ENCODE measurements at regions not wholly inside any gene's neighbourhood (a gene's known extent, or its start where the extent isn't known, plus 50 kb on each side); places are given as distances from the start of the nearest gene placed in this dataset.
"Not testable (repeated sequence)": the region's sequence is repeated elsewhere in the genome, so short reads cannot be mapped to it uniquely, and the experiment has no call there.

GRCh38 chr15:24318981-24319380, 356.6 kb upstream of the NPAP1 start:
- no peaks in the 10 kb centered on the region for H3K4me1 ChIP-seq
- no peaks in the 10 kb centered on the region for H3K9me3 ChIP-seq
- H3K27ac ChIP-seq = no peak overlapping the region
- no peaks in the 10 kb centered on the region for H3K27me3 ChIP-seq
- TF ChIP-seq, protein P1, sequence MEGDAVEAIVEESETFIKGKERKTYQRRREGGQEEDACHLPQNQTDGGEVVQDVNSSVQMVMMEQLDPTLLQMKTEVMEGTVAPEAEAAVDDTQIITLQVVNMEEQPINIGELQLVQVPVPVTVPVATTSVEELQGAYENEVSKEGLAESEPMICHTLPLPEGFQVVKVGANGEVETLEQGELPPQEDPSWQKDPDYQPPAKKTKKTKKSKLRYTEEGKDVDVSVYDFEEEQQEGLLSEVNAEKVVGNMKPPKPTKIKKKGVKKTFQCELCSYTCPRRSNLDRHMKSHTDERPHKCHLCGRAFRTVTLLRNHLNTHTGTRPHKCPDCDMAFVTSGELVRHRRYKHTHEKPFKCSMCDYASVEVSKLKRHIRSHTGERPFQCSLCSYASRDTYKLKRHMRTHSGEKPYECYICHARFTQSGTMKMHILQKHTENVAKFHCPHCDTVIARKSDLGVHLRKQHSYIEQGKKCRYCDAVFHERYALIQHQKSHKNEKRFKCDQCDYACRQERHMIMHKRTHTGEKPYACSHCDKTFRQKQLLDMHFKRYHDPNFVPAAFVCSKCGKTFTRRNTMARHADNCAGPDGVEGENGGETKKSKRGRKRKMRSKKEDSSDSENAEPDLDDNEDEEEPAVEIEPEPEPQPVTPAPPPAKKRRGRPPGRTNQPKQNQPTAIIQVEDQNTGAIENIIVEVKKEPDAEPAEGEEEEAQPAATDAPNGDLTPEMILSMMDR (IDR thresholded peaks at IDR 0.05) = no peak
- no peak overlapping the region for H3K4me3 ChIP-seq
- no peaks in the 10 kb centered on the region for H3K36me3 ChIP-seq
- DNase-seq = no peak
- H3K9ac ChIP-seq (ENCODE audit: low read depth in 2 of 2, low read length in 2 of 2) = no peak overlapping the region
- intact Hi-C loops (cut with DNase I) = no loop called here

DNA sequence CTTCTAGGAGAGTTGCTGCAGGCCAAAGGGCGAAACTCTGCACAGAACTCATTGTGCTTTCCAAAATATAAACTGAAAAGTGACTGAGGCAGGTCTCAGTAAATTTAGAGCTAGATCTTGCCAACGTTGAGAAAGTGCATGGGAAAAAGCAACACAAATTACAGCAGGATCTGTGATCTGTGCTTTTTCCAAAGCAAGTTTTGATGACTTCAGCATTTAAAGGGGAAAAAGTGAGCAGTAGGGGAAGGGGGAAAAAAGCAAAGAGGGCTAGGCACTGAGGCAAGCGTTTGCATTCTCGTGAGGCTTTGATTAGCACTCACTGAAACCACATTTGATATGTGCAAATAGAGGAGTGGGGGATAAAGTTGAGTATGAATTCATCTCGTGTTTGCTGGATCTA, 351.5 kb upstream of the NPAP1 start:
- H3K36me3 ChIP-seq; H3K9ac ChIP-seq (ENCODE audit: low read depth in 2 of 2, low read length in 2 of 2); intact Hi-C loops (cut with DNase I); H3K9me3 ChIP-seq; H3K4me3 ChIP-seq; H3K27ac ChIP-seq; DNase-seq; H3K27me3 ChIP-seq; H3K4me1 ChIP-seq: not testable (repeated sequence)

DNA sequence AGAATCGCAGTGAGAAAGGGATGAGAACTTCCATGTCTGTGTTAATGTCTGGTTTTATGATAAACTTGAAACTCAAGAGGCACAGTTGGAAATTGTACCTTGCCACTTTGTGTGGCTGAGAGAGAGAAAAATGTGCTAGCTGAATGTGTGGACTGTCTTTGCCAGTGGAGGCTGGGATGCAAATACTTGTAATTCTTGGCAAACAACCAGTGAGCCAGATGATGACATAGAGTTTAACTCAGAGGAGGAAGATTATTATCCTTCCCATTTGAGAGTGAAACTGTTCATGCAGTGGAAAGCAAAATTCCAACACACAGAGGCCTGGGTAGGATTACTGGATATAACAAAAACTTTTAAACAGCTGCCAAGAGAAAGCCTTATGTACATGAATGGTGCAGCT, 349.1 kb upstream of the NPAP1 start:
- H3K4me3 ChIP-seq; DNase-seq; H3K9me3 ChIP-seq; H3K4me1 ChIP-seq; intact Hi-C loops (cut with DNase I); H3K27me3 ChIP-seq; H3K36me3 ChIP-seq; H3K9ac ChIP-seq (ENCODE audit: low read depth in 2 of 2, low read length in 2 of 2); H3K27ac ChIP-seq: not testable (repeated sequence)

DNA sequence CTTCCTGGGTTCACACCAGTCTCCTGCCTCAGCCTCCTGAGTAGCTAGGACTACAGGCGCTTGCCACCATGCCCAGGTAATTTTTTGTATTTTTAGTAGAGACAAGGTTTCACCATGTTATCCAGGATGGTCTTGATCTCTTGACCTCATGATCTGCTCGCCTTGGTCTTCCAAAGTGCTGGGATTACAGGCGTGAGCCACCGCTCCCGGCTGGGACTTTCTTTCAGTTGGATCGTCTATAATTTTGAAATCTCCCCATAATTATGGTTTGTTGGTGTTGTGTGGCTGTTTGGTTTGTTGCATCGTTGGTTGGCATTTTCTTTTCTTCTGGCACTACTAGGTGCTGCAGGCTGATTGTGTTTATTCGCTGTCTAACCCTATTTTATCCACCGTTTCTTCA, 343.6 kb upstream of the NPAP1 start:
- H3K36me3 ChIP-seq; intact Hi-C loops (cut with DNase I); H3K9me3 ChIP-seq; H3K4me1 ChIP-seq; H3K4me3 ChIP-seq; H3K9ac ChIP-seq (ENCODE audit: low read depth in 2 of 2, low read length in 2 of 2); DNase-seq; H3K27me3 ChIP-seq; H3K27ac ChIP-seq: not testable (repeated sequence)

DNA sequence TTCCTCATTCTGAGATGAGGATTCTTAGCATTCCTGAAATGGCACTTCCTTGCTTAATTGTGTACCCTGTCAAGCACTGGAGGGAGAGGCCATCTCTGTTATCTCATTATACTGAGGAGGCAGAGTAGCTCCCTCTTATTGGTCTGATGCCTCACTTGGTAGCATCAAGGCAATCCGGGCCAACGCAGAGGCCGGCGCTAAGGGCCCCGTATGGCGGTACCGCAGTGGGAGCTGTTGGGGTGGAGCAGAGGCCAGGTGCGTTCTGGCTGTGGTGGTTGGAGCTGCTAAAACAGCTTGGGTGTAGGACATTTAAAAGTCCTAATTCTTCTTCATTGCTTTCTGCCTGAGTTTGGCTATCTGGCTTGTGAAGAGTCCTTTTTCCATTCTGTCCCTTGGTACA, 333.7 kb upstream of the NPAP1 start:
- H3K27ac ChIP-seq; H3K4me1 ChIP-seq; H3K9me3 ChIP-seq; intact Hi-C loops (cut with DNase I); H3K36me3 ChIP-seq; DNase-seq; H3K4me3 ChIP-seq; H3K9ac ChIP-seq (ENCODE audit: low read depth in 2 of 2, low read length in 2 of 2); H3K27me3 ChIP-seq: not testable (repeated sequence)

DNA sequence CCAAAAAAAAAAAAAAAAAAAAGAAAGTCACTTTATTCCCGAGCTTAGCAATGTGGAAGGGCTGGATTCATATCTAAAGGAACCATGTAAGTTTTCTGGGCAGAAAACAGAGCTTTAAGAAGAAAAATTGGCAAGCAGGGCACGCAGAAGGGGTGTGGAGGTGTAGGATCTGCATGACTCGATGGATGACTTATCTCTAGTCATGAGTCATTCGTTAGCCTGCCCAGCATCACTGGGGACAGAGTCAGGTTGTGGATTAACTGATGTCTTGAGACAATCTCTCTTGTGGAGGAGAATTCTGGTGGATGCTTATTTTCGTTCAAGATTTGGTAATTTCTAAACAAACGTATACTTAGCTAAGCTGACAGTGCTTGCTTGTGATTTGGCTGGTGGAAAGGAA, 322.8 kb upstream of the NPAP1 start:
- DNase-seq; intact Hi-C loops (cut with DNase I); H3K9me3 ChIP-seq; H3K36me3 ChIP-seq; H3K27me3 ChIP-seq; H3K27ac ChIP-seq; H3K4me1 ChIP-seq; H3K9ac ChIP-seq (ENCODE audit: low read depth in 2 of 2, low read length in 2 of 2); H3K4me3 ChIP-seq: not testable (repeated sequence)

DNA sequence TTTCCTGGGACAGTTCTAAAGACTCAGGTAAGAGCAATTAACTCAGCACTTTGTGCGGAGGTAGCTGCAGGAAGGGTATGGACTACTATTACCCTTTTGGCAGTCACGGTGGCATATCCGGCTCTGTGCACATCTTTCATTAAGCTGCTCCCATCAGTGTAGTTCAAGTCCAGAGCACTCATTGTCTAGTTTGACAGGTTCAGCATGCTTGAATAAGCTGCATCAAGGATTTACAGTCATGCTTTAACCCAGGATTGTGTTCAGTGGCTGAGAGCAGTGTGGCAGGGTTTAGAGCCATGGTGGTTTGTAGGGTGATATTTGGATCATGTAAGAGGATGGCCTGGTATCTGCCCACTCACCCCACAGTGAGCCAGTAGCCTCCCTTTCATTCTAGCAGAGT, 294.5 kb upstream of the NPAP1 start:
- H3K4me3 ChIP-seq; H3K4me1 ChIP-seq; H3K9ac ChIP-seq (ENCODE audit: low read depth in 2 of 2, low read length in 2 of 2); H3K27ac ChIP-seq; DNase-seq; H3K36me3 ChIP-seq; H3K27me3 ChIP-seq; H3K9me3 ChIP-seq; intact Hi-C loops (cut with DNase I): not testable (repeated sequence)

DNA sequence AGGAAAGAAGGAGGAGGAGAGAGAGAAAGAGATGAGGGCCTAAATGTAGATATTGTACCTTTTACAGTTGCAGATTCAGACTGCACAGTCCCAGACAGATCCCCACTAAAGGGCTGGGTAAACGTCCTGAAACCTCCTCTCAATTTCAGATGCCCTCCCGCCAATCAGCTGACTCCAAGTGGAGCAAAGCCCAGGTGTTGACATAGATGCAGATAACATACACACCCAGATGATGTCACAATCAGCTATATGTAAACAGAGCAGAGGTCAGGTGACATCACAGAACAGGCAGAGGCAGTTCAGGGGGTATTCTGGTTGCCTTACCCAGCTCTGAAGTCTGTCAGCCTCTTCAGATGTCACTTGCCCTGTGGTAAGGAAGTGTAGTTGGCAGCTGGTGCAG, 290.3 kb upstream of the NPAP1 start:
- H3K4me1 ChIP-seq, H3K36me3 ChIP-seq, DNase-seq: not testable (repeated sequence)

DNA sequence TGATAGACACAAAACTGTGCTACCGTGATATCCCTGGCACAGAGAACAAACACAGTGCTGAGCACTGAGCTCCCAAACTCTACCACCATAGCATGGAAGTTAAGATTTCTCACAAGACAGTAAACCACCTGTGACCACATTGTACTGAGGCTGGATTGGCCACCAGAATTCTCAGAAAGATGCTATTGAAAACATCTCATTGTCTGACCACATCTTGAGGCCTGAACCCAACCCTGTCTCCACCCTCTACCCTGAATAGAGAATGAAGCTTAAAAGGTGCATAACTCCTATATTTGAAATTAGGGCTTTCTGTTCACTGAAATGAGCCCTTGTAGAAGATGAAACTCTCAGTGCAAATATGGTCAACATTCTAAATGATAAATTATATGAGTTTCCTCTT, 281.3 kb upstream of the NPAP1 start:
- Histone ChIP-seq H3K36me3 (no peaks in the 10 kb centered on the region), H3K4me3 (no peak overlapping the region), H3K27ac (no peak overlapping the region), H3K9me3 (no peaks in the 10 kb centered on the region), H3K27me3 (no peaks in the 10 kb centered on the region), H3K9ac (ENCODE audit: low read depth in 2 of 2, low read length in 2 of 2) (no peak overlapping the region), H3K4me1 (no peaks in the 10 kb centered on the region)
- no peak for DNase-seq
- TF ChIP-seq, protein P1 (IDR thresholded peaks at IDR 0.05) = no peak
- intact Hi-C loops (cut with DNase I) = no loop called here

More for the DNA sequence above, 290.3 kb upstream of the NPAP1 start:
- H3K4me3 ChIP-seq; H3K27ac ChIP-seq; H3K9me3 ChIP-seq; H3K27me3 ChIP-seq; intact Hi-C loops (cut with DNase I); H3K9ac ChIP-seq (ENCODE audit: low read depth in 2 of 2, low read length in 2 of 2): not testable (repeated sequence)

DNA sequence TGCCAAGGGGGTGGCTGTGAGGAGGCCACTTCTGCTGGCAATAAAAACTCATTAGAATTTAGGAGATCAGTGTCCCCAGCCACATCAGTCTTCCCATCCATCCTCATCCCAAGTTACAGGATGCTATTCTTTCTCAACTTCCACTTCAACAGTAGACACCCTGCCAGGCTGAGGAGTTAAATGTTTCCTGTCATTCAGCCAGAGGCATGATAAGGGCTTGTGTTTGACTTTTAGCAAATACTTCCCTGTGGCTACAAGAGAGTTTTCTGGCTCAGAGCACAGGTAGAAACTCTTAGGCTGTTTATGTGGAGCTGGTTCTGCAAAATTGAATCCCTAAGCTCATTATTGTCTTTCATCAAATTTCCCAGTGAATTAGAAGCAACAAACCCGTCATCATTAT, 262.9 kb upstream of the NPAP1 start:
- H3K9me3 ChIP-seq; H3K9ac ChIP-seq (ENCODE audit: low read depth in 2 of 2, low read length in 2 of 2); H3K4me1 ChIP-seq; intact Hi-C loops (cut with DNase I); H3K27ac ChIP-seq; DNase-seq; H3K4me3 ChIP-seq; H3K36me3 ChIP-seq; H3K27me3 ChIP-seq: not testable (repeated sequence)

- H3K36me3 ChIP-seq; H3K27ac ChIP-seq; H3K4me3 ChIP-seq; H3K9ac ChIP-seq (ENCODE audit: low read depth in 2 of 2, low read length in 2 of 2); H3K9me3 ChIP-seq; H3K27me3 ChIP-seq; DNase-seq; H3K4me1 ChIP-seq; intact Hi-C loops (cut with DNase I): not testable (repeated sequence)
These were observed 249.1 kb upstream of the NPAP1 start for GRCh38 chr15:24426286-24427054.

GRCh38 chr15:24427055-24427400, 248.5 kb upstream of the NPAP1 start:
- H3K27me3 ChIP-seq; H3K4me1 ChIP-seq; intact Hi-C loops (cut with DNase I); DNase-seq; H3K4me3 ChIP-seq; H3K9me3 ChIP-seq; H3K9ac ChIP-seq (ENCODE audit: low read depth in 2 of 2, low read length in 2 of 2); H3K36me3 ChIP-seq; H3K27ac ChIP-seq: not testable (repeated sequence)

Measured in colonic mucosa (tissue), 4 donors.